ENCODE measurements at regions not wholly inside any gene's neighbourhood (a gene's known extent, or its start where the extent isn't known, plus 50 kb on each side); places are given as distances from the start of the nearest gene placed in this dataset.

DNA sequence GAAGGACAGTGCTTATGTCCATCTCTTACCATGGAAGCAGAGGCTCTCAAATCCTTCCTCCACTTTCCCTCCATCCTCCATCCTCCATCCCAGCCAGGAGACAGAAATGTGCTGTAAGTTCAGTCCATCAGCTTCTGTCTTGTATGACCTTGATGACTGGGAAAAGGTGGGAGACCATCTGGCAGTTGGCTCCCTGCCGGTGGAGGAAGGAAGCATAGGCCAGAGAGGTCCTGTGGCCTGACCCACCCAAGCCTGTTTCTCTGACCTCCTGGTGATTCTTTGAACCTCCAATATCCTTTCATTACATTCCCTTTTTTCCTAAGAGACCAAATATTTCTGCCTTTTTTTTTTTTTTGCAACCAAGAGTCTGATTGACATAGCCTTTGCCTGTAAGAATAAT, 215.3 kb downstream of the ABCC12 start:
- Histone ChIP-seq H3K9me3 (no peaks in the 10 kb centered on the region), H3K4me3 (no peak overlapping the region), H3K36me3 (no peaks in the 10 kb centered on the region), H3K27me3 (no peaks in the 10 kb centered on the region), H3K4me1 (no peaks in the 10 kb centered on the region), H3K27ac (no peak overlapping the region)
- TF ChIP-seq, protein P1, sequence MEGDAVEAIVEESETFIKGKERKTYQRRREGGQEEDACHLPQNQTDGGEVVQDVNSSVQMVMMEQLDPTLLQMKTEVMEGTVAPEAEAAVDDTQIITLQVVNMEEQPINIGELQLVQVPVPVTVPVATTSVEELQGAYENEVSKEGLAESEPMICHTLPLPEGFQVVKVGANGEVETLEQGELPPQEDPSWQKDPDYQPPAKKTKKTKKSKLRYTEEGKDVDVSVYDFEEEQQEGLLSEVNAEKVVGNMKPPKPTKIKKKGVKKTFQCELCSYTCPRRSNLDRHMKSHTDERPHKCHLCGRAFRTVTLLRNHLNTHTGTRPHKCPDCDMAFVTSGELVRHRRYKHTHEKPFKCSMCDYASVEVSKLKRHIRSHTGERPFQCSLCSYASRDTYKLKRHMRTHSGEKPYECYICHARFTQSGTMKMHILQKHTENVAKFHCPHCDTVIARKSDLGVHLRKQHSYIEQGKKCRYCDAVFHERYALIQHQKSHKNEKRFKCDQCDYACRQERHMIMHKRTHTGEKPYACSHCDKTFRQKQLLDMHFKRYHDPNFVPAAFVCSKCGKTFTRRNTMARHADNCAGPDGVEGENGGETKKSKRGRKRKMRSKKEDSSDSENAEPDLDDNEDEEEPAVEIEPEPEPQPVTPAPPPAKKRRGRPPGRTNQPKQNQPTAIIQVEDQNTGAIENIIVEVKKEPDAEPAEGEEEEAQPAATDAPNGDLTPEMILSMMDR (IDR thresholded peaks at IDR 0.05), result no peak
- intact Hi-C loops (cut with DNase I; ENCODE audit: low total_unique reads), result no loop called here
- DNase-seq, result no peak

DNA sequence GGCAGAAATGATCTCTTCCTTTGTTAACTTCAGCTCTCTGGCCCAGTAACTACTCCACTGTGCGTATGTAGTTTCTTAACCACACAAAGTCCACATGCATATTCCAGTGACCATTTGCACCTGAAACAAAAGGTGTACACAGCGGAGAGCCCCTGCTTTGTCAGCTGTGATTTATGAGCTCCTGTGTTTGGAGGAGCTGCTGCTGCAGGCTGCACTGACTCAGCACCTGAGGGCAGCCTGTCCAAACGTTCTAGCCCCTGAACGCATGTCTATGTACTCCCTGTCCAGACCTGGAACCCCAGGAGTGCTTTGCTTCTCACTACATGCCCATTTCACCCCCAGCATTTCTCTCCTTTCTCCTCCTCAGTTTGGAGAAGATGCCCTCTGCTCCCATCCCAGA, 216.1 kb downstream of the ABCC12 start:
- Histone ChIP-seq H3K27ac (no peak overlapping the region), H3K36me3 (no peaks in the 10 kb centered on the region), H3K4me1 (no peaks in the 10 kb centered on the region), H3K27me3 (no peaks in the 10 kb centered on the region), H3K4me3 (no peak overlapping the region), H3K9me3 (no peaks in the 10 kb centered on the region)
- DNase-seq, result no peak
- TF ChIP-seq, protein P1 (IDR thresholded peaks at IDR 0.05), result no peak
- TF ChIP-seq POLR2A (IDR thresholded peaks at IDR 0.05), result no peak
- intact Hi-C loops (cut with DNase I; ENCODE audit: low total_unique reads), result no loop called here

DNA sequence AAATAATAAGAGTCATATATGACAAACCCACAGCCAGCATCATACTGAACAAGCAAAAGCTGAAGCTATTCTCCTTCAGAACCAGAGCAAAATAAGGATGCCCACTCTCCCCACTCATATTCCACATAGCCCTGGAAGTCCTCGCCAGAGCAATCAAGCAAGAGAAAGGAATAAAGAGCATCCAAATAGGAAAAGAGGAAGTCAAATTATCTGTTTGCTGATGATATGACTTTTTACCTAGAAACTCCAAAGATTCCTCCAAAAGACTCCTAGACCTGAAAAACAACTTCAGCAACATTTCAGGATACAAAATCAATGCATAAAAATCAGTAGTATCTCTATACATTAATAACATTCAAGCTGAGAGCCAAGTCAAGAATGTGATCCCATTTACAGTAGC, 217.5 kb downstream of the ABCC12 start:
- H3K9me3 ChIP-seq, result no peaks in the 10 kb centered on the region
- no peak overlapping the region for H3K4me3 ChIP-seq
- DNase-seq, result no peak
- intact Hi-C loops (cut with DNase I; ENCODE audit: low total_unique reads), result no loop called here
- no peaks in the 10 kb centered on the region for H3K36me3 ChIP-seq
- no peak overlapping the region for H3K27ac ChIP-seq
- no peaks in the 10 kb centered on the region for H3K27me3 ChIP-seq
- H3K4me1 ChIP-seq, result no peaks in the 10 kb centered on the region
- TF ChIP-seq POLR2A (IDR thresholded peaks at IDR 0.05), result no peak
- TF ChIP-seq, protein P1 (IDR thresholded peaks at IDR 0.05), result no peak

DNA sequence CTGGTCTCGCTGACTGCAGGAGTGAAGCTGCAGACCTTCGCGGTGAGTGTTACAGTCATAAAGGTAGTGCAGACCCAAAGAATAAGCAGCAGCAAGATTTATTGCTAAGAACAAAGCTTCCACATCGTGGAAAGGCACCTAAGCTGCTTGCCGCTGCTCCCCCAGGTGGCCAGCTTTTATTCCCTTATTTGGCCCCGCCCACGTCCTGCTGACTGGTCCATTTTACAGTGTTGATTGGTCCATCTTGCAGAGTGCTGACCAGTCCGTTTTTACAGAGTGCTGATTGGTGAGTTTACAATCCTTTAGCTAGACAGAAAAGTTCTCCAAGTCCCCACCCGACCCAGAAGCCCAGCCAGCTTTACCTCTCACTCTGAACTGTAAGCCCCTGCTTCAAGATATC, 227.8 kb downstream of the ABCC12 start:
- no peaks in the 10 kb centered on the region for H3K36me3 ChIP-seq
- intact Hi-C loops (cut with DNase I; ENCODE audit: low total_unique reads), result no loop called here
- no peak overlapping the region for H3K4me3 ChIP-seq
- H3K4me1 ChIP-seq, result no peaks in the 10 kb centered on the region
- no peaks in the 10 kb centered on the region for H3K27me3 ChIP-seq
- no peak for TF ChIP-seq POLR2A (IDR thresholded peaks at IDR 0.05)
- TF ChIP-seq, protein P1 (IDR thresholded peaks at IDR 0.05), result no peak
- H3K27ac ChIP-seq, result no peak overlapping the region
- DNase-seq, result no peak
- H3K9me3 ChIP-seq, result no peaks in the 10 kb centered on the region

DNA sequence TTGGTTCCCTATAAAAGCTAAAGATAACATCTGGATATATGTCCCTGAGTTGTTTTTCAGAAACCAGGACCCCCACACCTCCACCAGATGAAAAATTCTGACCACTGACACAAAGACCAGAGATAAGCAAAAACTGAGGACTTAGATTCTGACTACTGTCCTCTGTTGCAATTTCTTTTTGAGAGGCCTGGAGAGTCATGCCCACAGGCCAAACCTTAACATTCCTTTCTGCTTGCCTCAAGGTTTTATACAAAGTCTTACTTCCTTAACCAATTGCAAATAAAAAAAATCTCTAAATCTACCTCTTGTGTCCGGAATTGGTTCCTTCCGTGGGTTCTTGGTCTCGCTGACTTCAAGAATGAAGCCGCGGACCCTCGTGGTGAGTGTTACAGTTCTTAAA, 228.5 kb downstream of the ABCC12 start:
- Histone ChIP-seq H3K4me1 (no peaks in the 10 kb centered on the region), H3K9me3 (no peaks in the 10 kb centered on the region), H3K4me3 (no peak overlapping the region), H3K27me3 (no peaks in the 10 kb centered on the region), H3K27ac (no peak overlapping the region), H3K36me3 (no peaks in the 10 kb centered on the region)
- no peak for TF ChIP-seq POLR2A (IDR thresholded peaks at IDR 0.05)
- TF ChIP-seq, protein P1 (IDR thresholded peaks at IDR 0.05), result no peak
- intact Hi-C loops (cut with DNase I; ENCODE audit: low total_unique reads), result no loop called here
- no peak for DNase-seq
